ENCODE measurements at regions not wholly inside any gene's neighbourhood (a gene's known extent, or its start where the extent isn't known, plus 50 kb on each side); places are given as distances from the start of the nearest gene placed in this dataset.

GRCh38 chr4:111136438-111136837, 513.6 kb upstream of the PITX2 start:
- no peak for TF ChIP-seq MAX (IDR thresholded peaks at IDR 0.05)
- TF ChIP-seq NFIC (IDR thresholded peaks at IDR 0.05) = no peak
- TF ChIP-seq TCF12 (IDR thresholded peaks at IDR 0.05; ENCODE audit: low read depth) = no peak

Data from Ishikawa (cell line).